Mesendoderm (in vitro differentiated cells): ENCODE measurements at regions not wholly inside any gene's neighbourhood (a gene's known extent, or its start where the extent isn't known, plus 50 kb on each side); places are given as distances from the start of the nearest gene placed in this dataset.
A peak's percentile ranks its signal among the peaks of the same experiment; 100 is the strongest.

Experiments
- DNase-seq: peaks from one replicate; pipeline ENCODE4 v3.0.0; 2013
- H2AK5ac ChIP-seq: 2 replicates; pipeline ENCODE4 v1.6.1; 2013; ENCODE audit warnings: low read length, inconsistent platforms
- H2BK120ac ChIP-seq: 2 replicates; pipeline ENCODE4 v1.6.1; 2013; ENCODE audit warnings: low read depth, mild to moderate bottlenecking, low read length, moderate library complexity, mixed read lengths
- H2BK15ac ChIP-seq: replicated peaks from 2 replicates; pipeline ENCODE4 v1.6.1; 2013; ENCODE audit warnings: low read depth, mild to moderate bottlenecking, moderate library complexity
- H2BK5ac ChIP-seq: 2 replicates; pipeline ENCODE4 v1.6.1; 2013; ENCODE audit warnings: low read length, inconsistent platforms
- H3K18ac ChIP-seq: 2 replicates; pipeline ENCODE4 v1.6.1; 2013; ENCODE audit warnings: mild to moderate bottlenecking, low read length, mixed read lengths
- H3K23ac ChIP-seq: one replicate; pipeline ENCODE4 v1.6.1; 2013; ENCODE audit warnings: low read length
- H3K27ac ChIP-seq: 2 replicates; pipeline ENCODE4 v1.5.1; 2013; ENCODE audit warnings: low read depth, mild to moderate bottlenecking, inconsistent platforms, low read length, moderate library complexity
- H3K27me3 ChIP-seq: 2 replicates; pipeline ENCODE4 v1.6.1; 2013; ENCODE audit warnings: low read length, control low read depth, mild to moderate bottlenecking, inconsistent platforms; ENCODE audit not compliant: insufficient read depth, poor library complexity
- H3K36me3 ChIP-seq: 2 replicates; pipeline ENCODE4 v1.6.1; 2013; ENCODE audit warnings: low read length, inconsistent platforms; ENCODE audit not compliant: control insufficient read depth, insufficient read depth
- H3K4ac ChIP-seq: one replicate; pipeline ENCODE4 v1.6.1; 2013; ENCODE audit warnings: low read depth, mild to moderate bottlenecking, low read length, moderate library complexity
- H3K4me1 ChIP-seq: 2 replicates; pipeline ENCODE4 v1.6.1; 2013; ENCODE audit warnings: low read depth, low read length, inconsistent platforms; ENCODE audit not compliant: control insufficient read depth
- H3K4me2 ChIP-seq: 2 replicates; pipeline ENCODE4 v1.6.1; 2013; ENCODE audit warnings: low read length
- H3K4me3 ChIP-seq: 2 replicates; pipeline ENCODE4 v1.5.1; 2013; ENCODE audit warnings: mild to moderate bottlenecking, low read length
- H3K56ac ChIP-seq: one replicate; pipeline ENCODE4 v1.6.1; 2013; ENCODE audit warnings: low read length
- H3K79me1 ChIP-seq: 2 replicates; pipeline ENCODE4 v1.6.1; 2013; ENCODE audit warnings: low read length, inconsistent platforms
- H3K79me2 ChIP-seq: 2 replicates; pipeline ENCODE4 v1.6.1; 2013; ENCODE audit warnings: mild to moderate bottlenecking, low read length; ENCODE audit not compliant: control insufficient read depth, insufficient read depth
- H3K9ac ChIP-seq: 2 replicates; pipeline ENCODE4 v1.6.1; 2013; ENCODE audit warnings: low read length, inconsistent platforms
- H4K5ac ChIP-seq: one replicate; pipeline ENCODE4 v1.6.1; 2013; ENCODE audit warnings: low read length
- H4K8ac ChIP-seq: one replicate; pipeline ENCODE4 v1.6.1; 2013; ENCODE audit warnings: low read depth, mild to moderate bottlenecking, control low read depth, low read length, moderate library complexity
- WGBS: extraction: QIAGEN DNeasy Blood & Tissue Kit; methylation state at CpG from one replicate; pipeline ENCODE4 v1.1.7; 2013; ENCODE audit warnings: low lambda C conversion rate, missing lambda C conversion rate; ENCODE audit not compliant: insufficient coverage; ENCODE audit errors: extremely low coverage; 5-methylcytosine and 5-hydroxymethylcytosine counted together

- Histone ChIP-seq H3K27ac (no peak overlapping the region), H3K79me1 (no peaks in the 10 kb centered on the region), H3K4ac (no peak overlapping the region), H4K5ac (no peak overlapping the region), H3K4me3 (no peak overlapping the region), H3K79me2 (no peaks in the 10 kb centered on the region), H3K36me3 (no peaks in the 10 kb centered on the region), H3K23ac (no peak overlapping the region), H3K4me1 (no peaks in the 10 kb centered on the region), H3K4me2 (no peak overlapping the region), H2BK120ac (no peak overlapping the region), H2BK5ac (no peak overlapping the region), H3K18ac (no peak overlapping the region), H3K56ac (no peak overlapping the region), H2AK5ac (no peak overlapping the region), H3K9ac (no peak overlapping the region), H2BK15ac (no peak overlapping the region), H3K27me3 (no peaks in the 10 kb centered on the region), H4K8ac (no peak overlapping the region)
- DNase-seq: no peak
- no CpG with 5 or more reads among the region's 3 CpGs for WGBS
Measured at GRCh38 chr18:44374966-44375365, 305.7 kb upstream of the SETBP1 start.

- Histone ChIP-seq H3K4me1 (no peaks in the 10 kb centered on the region), H4K8ac (no peak overlapping the region), H3K4me3 (no peak overlapping the region), H2BK5ac (no peak overlapping the region), H3K9ac (no peak overlapping the region), H3K4ac (no peak overlapping the region), H3K27me3 (no peaks in the 10 kb centered on the region), H2AK5ac (no peak overlapping the region), H3K79me1 (no peaks in the 10 kb centered on the region), H2BK15ac (no peak overlapping the region), H2BK120ac (no peak overlapping the region), H3K79me2 (no peaks in the 10 kb centered on the region), H3K56ac (no peak overlapping the region), H3K23ac (no peak overlapping the region), H3K27ac (no peak overlapping the region), H3K36me3 (no peaks in the 10 kb centered on the region), H4K5ac (no peak overlapping the region), H3K4me2 (no peak overlapping the region), H3K18ac (no peak overlapping the region)
- DNase-seq: no peak
- WGBS: no CpG with 5 or more reads among the region's 5 CpGs
Measured at GRCh38 chr18:44386401-44386800, 294.3 kb upstream of the SETBP1 start.

GRCh38 chr18:44388329-44388728 lies 292.4 kb upstream of the SETBP1 start:
- no peak overlapping the region for H4K8ac ChIP-seq
- no peaks in the 10 kb centered on the region for H3K27me3 ChIP-seq
- H3K56ac ChIP-seq: no peak overlapping the region
- H3K4me1 ChIP-seq: no peaks in the 10 kb centered on the region
- H3K4ac ChIP-seq: no peak overlapping the region
- no peak overlapping the region for H2AK5ac ChIP-seq
- H2BK15ac ChIP-seq: no peak overlapping the region
- H2BK5ac ChIP-seq: no peak overlapping the region
- no peak overlapping the region for H4K5ac ChIP-seq
- H3K36me3 ChIP-seq: no peaks in the 10 kb centered on the region
- DNase-seq: no peak
- no CpG with 5 or more reads among the region's 2 CpGs for WGBS
- H3K4me3 ChIP-seq: no peak overlapping the region
- H2BK120ac ChIP-seq: no peak overlapping the region
- no peak overlapping the region for H3K23ac ChIP-seq
- H3K27ac ChIP-seq: no peak overlapping the region
- H3K18ac ChIP-seq: no peak overlapping the region
- no peaks in the 10 kb centered on the region for H3K79me2 ChIP-seq
- no peaks in the 10 kb centered on the region for H3K79me1 ChIP-seq
- no peak overlapping the region for H3K9ac ChIP-seq
- no peak overlapping the region for H3K4me2 ChIP-seq

DNA sequence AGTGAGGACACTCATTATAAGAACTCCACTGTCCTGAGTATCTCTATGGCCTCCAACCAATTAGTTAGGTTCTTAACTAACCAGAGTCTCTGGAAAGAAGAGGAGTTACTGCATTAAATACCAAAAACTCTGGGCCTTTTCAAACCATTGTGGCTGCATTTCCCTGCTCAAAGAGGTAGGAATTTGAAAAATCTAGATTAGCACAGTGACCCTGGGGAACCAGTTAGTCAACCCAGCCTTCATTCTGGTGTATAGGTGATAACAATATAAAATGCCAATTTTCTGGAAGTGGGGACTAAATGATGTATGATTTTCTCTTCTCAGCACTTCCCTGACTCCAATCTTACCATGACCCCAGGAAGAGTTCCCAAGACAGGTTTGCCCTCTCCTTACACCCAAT lies 287.8 kb upstream of the SETBP1 start:
- DNase-seq: peak; percentile 68
- H3K9ac ChIP-seq: no peak overlapping the region
- no peak overlapping the region for H3K56ac ChIP-seq
- H4K8ac ChIP-seq: no peak overlapping the region
- no peak overlapping the region for H3K18ac ChIP-seq
- no peaks in the 10 kb centered on the region for H3K79me1 ChIP-seq
- H3K79me2 ChIP-seq: no peaks in the 10 kb centered on the region
- no peaks in the 10 kb centered on the region for H3K36me3 ChIP-seq
- no peak overlapping the region for H2AK5ac ChIP-seq
- H2BK15ac ChIP-seq: no peak overlapping the region
- no peak overlapping the region for H2BK5ac ChIP-seq
- H2BK120ac ChIP-seq: no peak overlapping the region
- no peak overlapping the region for H3K23ac ChIP-seq
- H3K27me3 ChIP-seq: no peaks in the 10 kb centered on the region
- H3K4me2 ChIP-seq: no peak overlapping the region
- H3K4me1 ChIP-seq: no peaks in the 10 kb centered on the region
- no peak overlapping the region for H3K27ac ChIP-seq
- no peak overlapping the region for H3K4ac ChIP-seq
- H4K5ac ChIP-seq: no peak overlapping the region
- H3K4me3 ChIP-seq: no peak overlapping the region

DNA sequence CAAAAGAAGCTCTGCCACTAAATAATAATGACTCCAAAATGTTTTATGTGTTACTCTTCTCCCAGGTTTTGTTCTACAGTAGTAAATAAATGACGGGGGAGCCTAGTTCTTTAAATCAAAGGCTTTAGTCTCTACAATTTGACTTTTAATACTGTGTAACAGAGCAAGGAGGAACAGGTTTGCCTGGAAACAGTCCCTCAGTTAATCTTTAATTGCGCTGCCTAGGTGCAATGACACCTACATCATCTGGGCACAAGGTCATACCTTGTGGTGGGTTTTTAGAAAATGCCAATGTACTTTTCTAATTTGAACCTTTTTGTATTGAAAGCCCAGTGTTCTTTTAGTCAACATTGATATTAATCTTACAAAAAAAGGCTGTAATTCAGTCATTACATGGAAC lies 287.3 kb upstream of the SETBP1 start:
- H2BK15ac ChIP-seq: no peak overlapping the region
- H3K23ac ChIP-seq: no peak overlapping the region
- no peak overlapping the region for H2BK120ac ChIP-seq
- no peak overlapping the region for H2BK5ac ChIP-seq
- H3K9ac ChIP-seq: no peak overlapping the region
- no peaks in the 10 kb centered on the region for H3K4me1 ChIP-seq
- H3K79me2 ChIP-seq: no peaks in the 10 kb centered on the region
- no peaks in the 10 kb centered on the region for H3K27me3 ChIP-seq
- H3K18ac ChIP-seq: no peak overlapping the region
- no peak overlapping the region for H2AK5ac ChIP-seq
- no peaks in the 10 kb centered on the region for H3K36me3 ChIP-seq
- no peak overlapping the region for H4K5ac ChIP-seq
- no peak overlapping the region for H3K4ac ChIP-seq
- WGBS: no CpG with 5 or more reads among the region's 2 CpGs
- H4K8ac ChIP-seq: no peak overlapping the region
- H3K4me3 ChIP-seq: no peak overlapping the region
- no peak overlapping the region for H3K56ac ChIP-seq
- H3K4me2 ChIP-seq: no peak overlapping the region
- no peaks in the 10 kb centered on the region for H3K79me1 ChIP-seq
- no peak overlapping the region for H3K27ac ChIP-seq
- no peak for DNase-seq

- Histone ChIP-seq H3K18ac (no peak overlapping the region), H3K4me3 (no peak overlapping the region), H2BK15ac (no peak overlapping the region), H3K79me2 (no peaks in the 10 kb centered on the region), H2BK5ac (no peak overlapping the region), H3K36me3 (no peaks in the 10 kb centered on the region), H3K4me2 (no peak overlapping the region), H2BK120ac (no peak overlapping the region), H3K27ac (no peak overlapping the region), H3K4ac (no peak overlapping the region), H4K8ac (no peak overlapping the region), H3K23ac (no peak overlapping the region), H3K27me3 (no peaks in the 10 kb centered on the region), H3K79me1 (no peaks in the 10 kb centered on the region), H4K5ac (no peak overlapping the region), H3K56ac (no peak overlapping the region), H3K9ac (no peak overlapping the region), H3K4me1 (no peaks in the 10 kb centered on the region), H2AK5ac (no peak overlapping the region)
- DNase-seq: peak; percentile 18
Measured at GRCh38 chr18:44396550-44396949, 284.1 kb upstream of the SETBP1 start.
